ENCODE measurements at regions not wholly inside any gene's neighbourhood (a gene's known extent, or its start where the extent isn't known, plus 50 kb on each side); places are given as distances from the start of the nearest gene placed in this dataset.
"Not testable (repeated sequence)": the region's sequence is repeated elsewhere in the genome, so short reads cannot be mapped to it uniquely, and the experiment has no call there.

- TF ChIP-seq, protein P1, sequence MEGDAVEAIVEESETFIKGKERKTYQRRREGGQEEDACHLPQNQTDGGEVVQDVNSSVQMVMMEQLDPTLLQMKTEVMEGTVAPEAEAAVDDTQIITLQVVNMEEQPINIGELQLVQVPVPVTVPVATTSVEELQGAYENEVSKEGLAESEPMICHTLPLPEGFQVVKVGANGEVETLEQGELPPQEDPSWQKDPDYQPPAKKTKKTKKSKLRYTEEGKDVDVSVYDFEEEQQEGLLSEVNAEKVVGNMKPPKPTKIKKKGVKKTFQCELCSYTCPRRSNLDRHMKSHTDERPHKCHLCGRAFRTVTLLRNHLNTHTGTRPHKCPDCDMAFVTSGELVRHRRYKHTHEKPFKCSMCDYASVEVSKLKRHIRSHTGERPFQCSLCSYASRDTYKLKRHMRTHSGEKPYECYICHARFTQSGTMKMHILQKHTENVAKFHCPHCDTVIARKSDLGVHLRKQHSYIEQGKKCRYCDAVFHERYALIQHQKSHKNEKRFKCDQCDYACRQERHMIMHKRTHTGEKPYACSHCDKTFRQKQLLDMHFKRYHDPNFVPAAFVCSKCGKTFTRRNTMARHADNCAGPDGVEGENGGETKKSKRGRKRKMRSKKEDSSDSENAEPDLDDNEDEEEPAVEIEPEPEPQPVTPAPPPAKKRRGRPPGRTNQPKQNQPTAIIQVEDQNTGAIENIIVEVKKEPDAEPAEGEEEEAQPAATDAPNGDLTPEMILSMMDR (IDR thresholded peaks at IDR 0.05; ENCODE audit: control extremely low read depth in 1 of 3, insufficient read depth in 1 of 3, low read depth in 1 of 3, low read length in 3 of 3): peak; percentile 72 to 75 (median 73)
- TF ChIP-seq, protein P2, sequence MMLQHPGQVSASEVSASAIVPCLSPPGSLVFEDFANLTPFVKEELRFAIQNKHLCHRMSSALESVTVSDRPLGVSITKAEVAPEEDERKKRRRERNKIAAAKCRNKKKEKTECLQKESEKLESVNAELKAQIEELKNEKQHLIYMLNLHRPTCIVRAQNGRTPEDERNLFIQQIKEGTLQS (IDR thresholded peaks at IDR 0.05; ENCODE audit: insufficient read depth, low read depth, low read length): no peak
- TF ChIP-seq CREB1 (IDR thresholded peaks at IDR 0.05): peak; percentile 23; the same call in 1 of the 2 replicates
Measured at GRCh38 chr16:10256784-10257641, 74.8 kb upstream of the GRIN2A start (continued).

GRCh38 chr16:10257642-10258251 lies 75.5 kb upstream of the GRIN2A start:
- H3K14ac ChIP-seq (ENCODE audit: insufficient read length); H3K36me3 ChIP-seq (ENCODE audit: control insufficient read depth in 2 of 4, insufficient read depth in 4 of 4, low read length in 3 of 4); H3K27ac ChIP-seq (ENCODE audit: low read depth, low read length); H2AK5ac ChIP-seq (ENCODE audit: low read depth, low read length); H2BK5ac ChIP-seq (ENCODE audit: low read depth, low read length); POLR2A ChIA-PET (ENCODE audit: partially characterized antibody); H4K8ac ChIP-seq (ENCODE audit: extremely low read depth, insufficient read depth, low read length); H3K4ac ChIP-seq (replicated peaks; ENCODE audit: insufficient read length, low read depth, low read length); H3K27me3 ChIP-seq (replicated peaks in 1 of 4; ENCODE audit: control insufficient read depth in 3 of 4, extremely low read depth in 1 of 4, insufficient read depth in 3 of 4, low read length in 3 of 4); H3K4me3 ChIP-seq (ENCODE audit: extremely low read depth in 1 of 4, insufficient read depth in 2 of 4, low read depth in 3 of 4, low read length in 4 of 4); H2BK20ac ChIP-seq (ENCODE audit: low read length); H2BK15ac ChIP-seq (ENCODE audit: low read length); H2BK120ac ChIP-seq (replicated peaks; ENCODE audit: low read depth, low read length); H2AFZ ChIP-seq (ENCODE audit: low read length); H3K4me2 ChIP-seq (ENCODE audit: insufficient read depth in 1 of 2, low read depth in 2 of 2, low read length in 2 of 2); H3K23ac ChIP-seq (ENCODE audit: insufficient read length); H3K4me1 ChIP-seq (replicated peaks in 1 of 4; ENCODE audit: control insufficient read depth in 3 of 4, insufficient read depth in 4 of 4, low read length in 3 of 4); H3K79me2 ChIP-seq (ENCODE audit: control insufficient read depth in 1 of 2, insufficient read depth in 2 of 2, low read length in 2 of 2); DNase-seq (ENCODE audit: low read depth in 1 of 2, low spot score in 2 of 2); H3K18ac ChIP-seq (ENCODE audit: extremely low read depth, low read length); H3K56ac ChIP-seq (replicated peaks; ENCODE audit: insufficient read length, low read depth, low read length); H4K5ac ChIP-seq (ENCODE audit: insufficient read length, low read depth, low read length); FAIRE-seq; H4K91ac ChIP-seq (replicated peaks; ENCODE audit: insufficient read length, low read length); H3K79me1 ChIP-seq (ENCODE audit: low read depth, low read length); H4K20me1 ChIP-seq (replicated peaks in 1 of 2; ENCODE audit: control insufficient read depth in 1 of 2, insufficient read depth in 2 of 2, low read length in 2 of 2); H3K9ac ChIP-seq (replicated peaks in 1 of 4; ENCODE audit: extremely low read depth in 1 of 4, low read depth in 3 of 4, low read length in 3 of 4); H3K23me2 ChIP-seq (ENCODE audit: low read depth, low read length); H3K9me3 ChIP-seq (ENCODE audit: insufficient read depth in 2 of 2, low read depth in 1 of 2, low read length in 1 of 2): not testable (repeated sequence)
- H2BK12ac ChIP-seq (ENCODE audit: low read depth, low read length): 0 out of 2 replicates have a peak overlapping the region, but pooled peaks have one; percentile 9
- 84% methylated on average over 10 of the region's 10 CpGs; no CpG with 5 or more reads in 1 of the 2 experiments for WGBS, 2 experiments (ENCODE audit: extremely low coverage in 1 of 2, insufficient coverage in 1 of 2, insufficient read length in 1 of 2, insufficient replicate concordance in 2 of 2, low coverage in 1 of 2, low lambda C conversion rate in 2 of 2, missing lambda C conversion rate in 1 of 2)
- CTCF ChIA-PET (ENCODE audit: partially characterized antibody): interaction anchor here (0.5 to 2.6 kb wide), 29 partner anchors 10 to 999 kb away, joined by 3 to 14 read pairs (median 4); no protein-coding TSS in a partner anchor

All from H1 (cell line).